Right forelimb (tissue), 1 donor: ENCODE measurements at regions not wholly inside any gene's neighbourhood (a gene's known extent, or its start where the extent isn't known, plus 50 kb on each side); places are given as distances from the start of the nearest gene placed in this dataset.

Experiments
- DNase-seq: peaks from one replicate; pipeline ENCODE4 v3.0.0-alpha.2; 2018

DNA sequence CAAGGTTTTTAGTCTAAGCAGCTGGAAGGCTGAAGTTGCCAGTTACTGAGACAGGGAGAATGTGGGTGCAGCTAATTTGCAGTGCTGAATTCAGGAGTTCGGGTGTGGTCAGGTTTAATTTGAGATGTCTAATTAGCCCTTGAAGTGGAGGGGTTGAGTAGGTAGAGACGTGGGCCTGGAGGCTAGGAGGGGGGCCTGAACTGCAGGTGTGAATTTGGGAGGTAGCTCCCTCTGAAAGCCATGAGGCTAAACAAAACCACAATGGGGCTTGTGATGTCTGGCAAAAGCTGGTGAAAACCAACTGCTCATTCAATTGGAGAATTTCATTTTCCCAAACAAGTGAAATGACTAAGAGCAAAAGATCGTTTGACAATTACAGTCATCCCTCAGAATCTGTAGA, 246.0 kb upstream of the NFE2L3 start:
- DNase-seq: no peak

DNA sequence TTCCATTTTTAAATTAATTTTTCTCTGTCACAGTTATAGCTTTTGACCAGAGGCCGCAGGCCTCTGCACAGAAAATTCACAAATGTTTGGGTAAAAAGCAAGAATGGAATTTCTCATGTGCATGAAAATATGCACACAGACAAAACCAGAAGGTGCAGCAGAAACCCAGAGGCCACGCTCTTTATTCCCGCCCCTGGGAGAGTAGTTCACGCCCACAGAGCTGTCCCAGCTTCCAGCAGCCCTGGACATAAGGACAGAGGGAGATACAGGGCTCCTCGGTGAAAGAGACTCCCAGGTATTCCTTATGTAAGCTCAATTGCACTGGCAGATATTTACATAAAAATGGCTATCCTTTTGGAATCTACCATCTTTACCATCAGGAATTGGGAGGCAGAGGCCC, 245.2 kb upstream of the NFE2L3 start:
- DNase-seq: no peak

DNA sequence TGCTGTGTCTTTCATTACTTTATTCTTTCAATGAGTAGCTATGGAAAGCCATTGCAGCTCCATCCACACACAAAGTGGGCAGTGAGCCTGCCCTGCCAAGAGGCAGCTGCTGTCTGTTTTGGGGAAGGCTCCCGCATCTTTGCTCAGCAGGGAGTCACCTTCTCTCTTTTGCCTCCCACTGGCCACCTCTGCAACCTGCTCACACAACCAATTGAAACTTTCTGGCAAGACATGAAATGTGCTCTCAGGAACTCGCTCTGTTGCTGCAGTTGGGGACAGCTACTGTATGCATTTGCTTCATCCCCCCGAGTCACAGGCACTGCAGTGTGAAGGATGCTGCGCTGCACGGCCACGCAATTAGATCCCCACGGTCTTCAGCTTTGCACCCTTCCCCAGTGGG, 244.8 kb upstream of the NFE2L3 start:
- no peak for DNase-seq

DNA sequence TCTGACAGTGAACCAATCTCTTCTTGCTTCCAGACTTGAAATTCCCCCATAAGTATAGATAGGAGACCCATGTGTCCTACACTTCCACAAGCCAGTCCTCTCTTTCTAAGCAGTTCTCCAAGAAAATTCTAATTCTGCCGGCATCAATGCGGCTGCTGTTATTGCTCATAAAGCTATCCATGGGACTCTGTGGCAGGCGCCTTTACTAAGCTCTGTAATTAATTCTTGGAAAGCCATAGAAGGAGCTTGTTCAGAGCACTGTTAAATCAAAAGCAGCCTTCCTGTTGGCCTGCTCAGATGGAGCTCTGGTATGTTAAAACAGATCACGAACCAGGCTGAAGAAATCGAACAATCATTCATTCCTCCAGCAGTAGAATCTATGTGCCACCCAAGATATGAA, 244.3 kb upstream of the NFE2L3 start:
- no peak for DNase-seq

DNA sequence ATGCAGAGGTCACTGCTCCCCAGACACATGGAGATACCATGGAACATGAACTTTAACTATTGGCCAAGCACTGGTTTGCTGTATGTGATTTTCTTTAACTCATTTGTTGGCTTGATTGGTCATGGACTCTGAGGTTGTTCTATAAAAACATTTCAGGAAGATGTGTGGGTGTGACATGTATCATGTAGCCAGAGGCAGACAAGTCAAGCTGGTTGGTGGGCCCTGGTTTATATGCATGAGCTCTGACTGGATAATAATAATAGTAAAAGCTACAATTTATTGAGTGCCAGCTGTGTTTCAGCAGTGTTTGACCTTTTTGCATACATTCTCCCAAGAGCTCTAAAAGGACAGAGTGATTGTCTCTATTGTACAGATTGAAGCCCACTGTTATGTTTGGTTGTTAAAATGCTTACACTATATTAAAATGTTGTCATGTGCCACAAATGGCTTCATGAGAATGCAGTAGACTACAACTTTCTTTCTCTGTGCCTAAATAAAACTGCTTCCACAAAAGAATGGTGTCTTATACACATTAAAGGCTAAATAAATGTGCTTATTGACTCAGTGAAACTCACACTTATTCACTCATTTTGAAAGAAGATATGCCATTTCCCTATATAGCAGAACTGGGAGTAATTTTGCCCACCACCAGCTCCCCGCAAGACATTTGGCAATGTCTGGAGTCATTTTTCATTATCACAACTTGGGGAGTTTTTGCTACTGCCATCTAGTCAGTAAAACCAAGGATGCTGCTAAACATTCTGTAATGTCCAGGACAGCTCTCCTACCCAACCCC, 243.6 kb upstream of the NFE2L3 start:
- DNase-seq: no peak

DNA sequence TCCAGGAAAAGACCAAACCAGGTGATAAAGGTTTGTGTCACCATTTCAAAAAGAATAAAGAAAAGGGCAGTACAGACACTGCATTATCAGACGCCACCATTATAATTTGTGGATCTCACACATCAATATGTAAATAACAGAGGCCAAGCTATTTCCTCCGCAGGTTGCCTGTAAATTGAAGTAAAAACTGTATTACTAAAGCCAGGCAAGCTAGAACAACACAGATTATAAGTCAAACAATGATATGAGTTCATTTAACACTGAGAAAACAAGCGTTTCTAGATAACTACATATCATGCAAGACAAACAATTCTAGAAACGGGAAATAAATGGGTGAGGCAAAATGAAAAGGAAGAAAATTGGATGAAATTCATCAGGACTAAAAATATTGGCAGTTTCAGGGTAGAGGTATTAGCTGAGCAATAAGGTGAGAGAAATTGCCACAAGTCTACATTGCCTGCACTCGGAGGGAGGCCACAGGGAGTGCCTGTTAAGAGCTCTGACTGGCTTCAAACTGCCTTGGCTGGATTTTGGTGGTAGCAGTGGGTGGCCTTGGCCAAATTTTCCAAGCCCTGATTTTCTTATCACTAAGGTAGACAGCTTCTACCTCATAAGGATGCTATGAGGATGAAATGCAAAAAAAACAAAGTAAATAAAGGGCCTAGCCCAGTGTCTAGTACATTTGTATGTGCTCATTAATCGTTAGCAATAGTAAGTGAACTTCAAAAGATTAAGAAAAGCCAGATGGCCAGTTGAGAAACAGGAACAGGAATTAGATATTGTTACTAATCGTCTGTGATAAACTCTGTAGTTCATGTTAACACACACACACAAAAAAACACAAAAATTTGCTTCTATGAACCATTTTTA, 240.0 kb upstream of the NFE2L3 start:
- no peak for DNase-seq

DNA sequence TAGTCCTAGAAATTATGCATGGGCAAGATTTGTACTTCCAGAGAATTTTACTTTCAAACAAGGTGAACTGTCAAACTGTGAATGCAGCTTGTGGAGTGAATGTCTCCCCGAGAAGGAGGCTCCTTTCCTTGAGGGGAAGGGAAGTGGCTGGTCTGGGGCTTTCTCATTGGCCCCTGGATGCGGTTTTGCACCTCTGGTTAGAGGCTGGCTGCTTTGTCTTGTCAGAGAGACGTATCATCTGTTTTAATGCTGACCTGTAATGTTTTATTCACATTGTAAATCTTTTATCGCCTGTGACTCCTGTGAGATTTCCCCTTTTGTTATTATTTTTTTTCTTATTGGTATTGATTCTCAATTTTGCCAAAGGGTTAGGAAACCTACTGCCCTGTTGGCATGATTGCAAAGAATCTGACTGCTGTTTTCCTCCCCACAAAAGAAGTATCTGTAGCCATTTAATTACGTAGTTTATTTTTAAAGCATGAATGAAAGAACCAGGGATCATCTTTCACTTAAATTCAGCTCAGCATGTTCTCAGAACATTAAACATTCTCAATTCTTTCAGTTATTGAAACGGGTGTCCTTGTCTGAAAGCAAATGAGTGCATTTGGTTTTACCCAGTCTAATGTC, 238.3 kb upstream of the NFE2L3 start:
- DNase-seq: no peak

DNA sequence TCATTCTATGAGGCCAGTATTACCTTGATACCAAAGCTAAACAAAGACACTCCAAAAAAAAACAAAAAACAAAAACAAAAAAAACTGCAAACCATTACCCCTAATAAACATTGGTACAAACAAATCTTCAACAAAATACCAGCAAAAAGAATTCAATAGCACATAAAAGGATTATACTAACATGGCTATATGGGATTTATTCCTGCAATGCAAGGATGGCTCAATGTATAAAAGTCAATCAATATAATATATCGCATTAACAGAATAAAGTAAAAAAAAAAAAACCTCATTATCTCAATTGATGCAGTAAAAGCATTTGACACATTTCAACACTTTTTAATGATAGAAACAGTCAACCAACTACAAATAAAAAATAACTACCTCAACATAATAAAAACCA, 233.3 kb upstream of the NFE2L3 start:
- DNase-seq: no peak

DNA sequence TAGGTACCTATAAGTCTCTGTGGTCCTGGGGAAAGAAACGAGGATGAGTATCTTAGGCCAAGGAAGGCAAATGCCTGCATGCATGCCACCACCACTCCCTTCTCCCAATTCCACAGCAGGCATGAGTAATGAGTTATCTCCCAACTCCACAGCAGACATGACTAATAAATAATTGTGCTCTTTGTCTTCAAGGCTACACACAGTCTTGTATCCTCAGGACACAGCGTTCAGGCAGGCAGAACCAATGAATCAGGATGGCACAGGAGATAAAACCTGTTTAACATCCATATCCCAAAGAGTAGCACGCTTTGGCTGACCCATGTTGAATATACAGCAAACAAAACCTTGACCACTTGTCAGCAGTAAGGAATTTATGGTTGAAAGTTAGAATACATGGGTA, 229.7 kb upstream of the NFE2L3 start:
- no peak for DNase-seq

DNA sequence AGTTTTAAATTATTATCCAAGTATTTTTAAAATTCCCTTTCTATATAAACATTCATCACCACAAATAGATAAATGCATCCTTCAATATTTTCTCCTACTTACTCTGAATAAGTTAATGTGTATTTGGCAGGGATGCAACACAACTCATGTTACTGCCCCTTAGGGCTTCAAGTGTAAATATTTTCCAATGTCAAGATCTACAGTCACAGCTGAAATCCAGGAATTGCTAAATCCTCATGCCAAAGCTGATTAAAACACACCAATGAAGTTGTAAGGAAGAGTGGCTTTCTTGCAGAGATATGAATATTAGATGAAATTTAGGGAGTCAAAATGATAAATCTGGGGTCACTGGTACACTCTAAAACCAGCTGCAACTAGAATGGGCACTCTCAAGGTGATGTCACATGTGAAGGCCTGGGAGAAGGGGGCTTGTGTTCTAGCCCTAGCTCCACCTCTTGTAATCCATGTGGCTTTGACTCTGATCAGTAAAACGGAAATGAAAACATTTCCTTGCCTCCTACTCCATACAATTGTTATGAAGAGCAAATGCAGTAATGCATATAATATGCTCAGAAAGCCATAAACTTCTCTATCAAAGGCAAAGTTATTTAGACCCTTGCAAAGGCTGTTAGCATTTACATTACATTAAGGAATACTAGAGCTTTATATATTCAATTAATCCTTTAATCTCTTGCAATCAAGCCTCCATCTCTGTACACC, 228.1 kb upstream of the NFE2L3 start:
- no peak for DNase-seq

DNA sequence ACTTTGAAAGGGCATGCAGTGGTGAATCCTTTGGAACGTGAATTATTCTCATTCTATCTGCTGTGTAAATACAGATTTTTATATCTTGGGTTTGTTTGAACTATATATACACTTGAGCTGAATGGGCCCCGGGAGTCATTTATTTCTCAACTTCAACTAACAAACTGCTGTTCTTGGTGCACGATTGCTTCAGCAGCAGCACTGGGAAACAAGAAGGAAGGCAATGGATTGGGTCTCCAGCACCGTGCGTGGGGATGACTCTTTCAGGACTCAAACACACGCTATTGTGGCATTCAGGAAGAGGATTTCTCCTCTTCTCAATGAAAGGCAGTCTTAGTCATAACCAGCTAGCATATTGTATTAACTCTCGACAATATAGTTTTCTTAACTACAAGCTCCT, 226.0 kb upstream of the NFE2L3 start:
- no peak for DNase-seq

DNA sequence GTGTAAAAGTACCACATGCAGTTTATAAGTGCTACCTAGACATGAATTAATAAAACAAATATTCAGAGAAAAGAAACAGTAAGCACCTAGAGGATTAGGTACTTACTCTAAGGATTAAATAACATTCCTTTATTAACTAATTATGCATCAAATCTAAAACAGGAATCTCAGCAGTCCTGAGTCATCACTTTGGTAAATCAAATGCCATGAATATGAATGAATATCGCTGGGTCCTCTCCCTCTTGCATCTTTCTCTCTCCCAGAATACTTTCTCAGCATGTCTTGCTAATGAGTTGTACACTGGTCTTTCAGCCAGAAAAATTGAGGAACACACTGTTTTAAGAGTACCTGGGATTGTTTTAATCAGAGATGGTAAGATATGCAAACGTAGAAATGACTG, 225.5 kb upstream of the NFE2L3 start:
- DNase-seq: no peak

DNA sequence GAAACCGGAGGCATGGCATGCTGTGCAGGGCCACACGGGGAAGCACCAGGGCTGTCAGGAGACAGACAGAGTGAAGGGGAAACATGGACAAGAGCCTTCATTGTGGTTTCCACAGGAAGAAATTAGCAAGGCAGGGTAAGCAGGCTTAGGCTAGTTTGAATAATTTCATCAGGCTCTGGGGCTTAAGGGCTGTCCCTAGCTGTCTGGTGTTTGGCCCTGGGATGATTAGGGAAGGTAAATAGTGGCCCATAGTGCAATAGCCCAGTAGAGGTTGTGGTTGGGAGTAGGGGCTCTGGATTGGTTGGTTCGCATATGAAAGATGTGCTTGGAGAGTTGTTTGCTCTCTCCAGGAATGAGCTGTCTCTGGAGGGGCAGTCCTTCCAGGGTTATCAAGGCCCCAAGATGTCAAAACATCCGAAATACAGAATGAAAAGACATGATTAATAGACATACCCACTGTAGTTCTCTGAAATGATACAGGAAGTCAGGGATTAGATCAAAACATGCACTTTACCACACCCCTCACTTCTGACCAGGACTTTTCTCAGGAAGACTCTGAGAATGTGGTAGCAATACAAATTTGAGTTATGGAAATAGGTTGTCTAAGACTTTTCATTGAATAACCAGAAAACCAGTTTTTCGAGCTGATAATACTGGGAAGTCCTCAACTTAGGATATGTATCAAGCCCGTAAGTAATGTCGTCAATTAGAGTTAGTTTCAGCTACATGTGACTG, 224.9 kb upstream of the NFE2L3 start:
- no peak for DNase-seq

DNA sequence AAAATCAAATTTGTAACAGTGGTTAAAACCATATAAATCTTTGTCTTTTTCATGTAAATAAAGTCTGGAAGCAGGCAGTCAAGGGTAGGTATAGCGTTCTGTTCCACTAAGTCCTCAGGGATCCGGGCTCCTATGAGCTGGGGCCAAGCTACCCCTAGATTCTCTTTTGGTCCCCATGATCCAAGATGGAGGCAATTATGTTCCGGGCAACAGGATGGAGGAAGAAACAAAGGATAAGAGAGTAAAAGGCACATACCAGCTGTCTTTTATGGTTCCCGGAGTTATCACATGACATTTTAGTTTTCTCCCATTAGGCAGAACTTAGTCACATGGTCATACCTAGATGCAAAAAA, 224.4 kb upstream of the NFE2L3 start:
- DNase-seq: no peak

DNA sequence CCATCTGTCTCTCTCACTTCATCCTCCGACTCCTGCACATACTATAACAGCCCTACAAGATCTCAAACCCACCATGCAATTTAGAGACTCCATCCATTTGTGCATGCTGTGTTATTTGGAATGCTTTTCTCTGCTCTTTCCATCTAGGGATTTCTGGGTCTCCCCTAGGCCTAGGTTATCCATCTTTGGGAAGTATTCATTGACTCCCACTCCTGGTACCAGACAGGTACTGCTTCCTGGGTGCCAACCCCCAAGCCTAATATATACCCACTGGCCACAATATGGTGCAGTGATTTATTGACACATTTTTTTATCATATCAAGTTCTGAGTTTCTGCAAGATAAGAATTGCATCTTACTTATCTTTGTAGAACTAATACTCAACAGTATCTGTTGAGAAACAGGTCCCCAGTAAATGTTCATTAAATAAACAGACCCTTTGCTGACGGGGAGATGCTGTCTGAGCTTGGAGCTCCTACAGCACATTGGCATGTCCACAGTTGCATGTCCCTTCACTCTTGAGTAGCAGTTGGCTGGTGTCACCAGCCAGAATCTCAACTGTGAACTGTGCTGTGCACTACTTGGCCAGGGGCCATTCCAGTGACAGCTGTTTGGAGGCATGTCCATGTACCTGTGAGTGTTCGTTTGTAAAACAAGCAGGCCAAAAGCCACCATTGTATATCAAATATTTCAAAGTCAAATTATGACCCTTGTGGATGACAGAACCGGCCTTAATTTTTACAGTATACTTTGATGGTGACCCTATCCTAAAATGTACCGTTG, 223.3 kb upstream of the NFE2L3 start:
- no peak for DNase-seq

DNA sequence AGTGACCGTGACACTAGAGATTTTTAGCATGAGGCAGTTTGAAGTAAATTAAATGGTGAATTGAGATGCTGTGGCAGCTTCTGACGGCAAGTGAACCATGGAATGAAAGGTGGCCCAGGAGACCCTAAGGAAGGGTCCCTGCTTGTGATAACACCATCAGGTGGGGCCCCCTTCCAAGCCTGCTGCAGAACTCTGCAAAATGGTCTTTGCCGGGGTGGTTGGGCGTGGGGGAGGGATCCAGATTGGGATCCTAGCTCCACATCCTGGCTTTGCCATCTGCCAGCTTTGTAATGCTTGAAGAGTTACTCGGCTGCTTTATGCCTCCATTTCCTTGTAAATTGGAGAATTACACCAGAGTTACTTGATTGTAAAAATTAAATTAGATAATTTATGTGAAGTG, 222.6 kb upstream of the NFE2L3 start:
- DNase-seq: no peak

DNA sequence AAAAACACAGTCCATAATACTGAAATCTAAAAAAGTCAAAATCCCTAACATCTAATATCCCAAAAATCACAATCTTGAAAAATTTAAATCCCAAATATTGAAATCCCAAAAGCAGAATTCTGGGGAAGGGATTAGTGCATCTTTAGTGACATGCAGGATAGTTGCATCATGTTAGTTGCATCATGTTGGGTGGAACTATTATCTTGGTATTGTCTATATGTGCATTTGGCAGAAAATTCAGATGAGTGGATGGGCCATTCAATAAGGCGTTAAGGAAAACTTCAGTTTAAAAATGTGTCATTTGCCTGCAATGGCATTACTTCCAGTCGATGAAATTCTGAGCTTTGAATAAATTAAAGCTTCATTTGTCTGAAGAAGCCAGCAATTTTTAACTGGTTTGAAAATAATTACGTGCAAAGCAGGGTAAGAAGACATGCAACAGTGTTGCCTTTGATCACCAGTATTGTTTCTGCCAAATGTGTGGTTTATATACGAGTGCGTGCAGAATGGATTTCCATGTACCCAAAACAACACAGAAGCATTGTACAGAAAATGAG, 221.4 kb upstream of the NFE2L3 start:
- no peak for DNase-seq

DNA sequence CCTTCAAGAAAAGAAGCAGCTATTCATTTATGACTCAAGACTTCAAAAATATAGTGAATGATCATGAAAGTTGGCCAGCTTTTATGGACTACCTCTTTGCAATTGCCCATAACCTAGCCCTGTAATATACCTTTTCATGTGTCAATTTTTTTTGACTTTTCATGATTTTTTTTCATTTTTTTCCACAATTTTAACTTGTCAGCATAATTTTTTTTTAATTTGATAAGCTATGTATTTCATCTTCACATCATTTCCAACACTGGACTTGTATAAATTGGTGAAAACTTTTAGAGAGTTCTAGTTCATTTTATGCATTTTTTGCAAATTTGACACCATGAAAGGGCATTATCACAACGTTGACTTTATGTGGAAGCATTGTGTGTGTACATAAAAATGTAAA, 220.8 kb upstream of the NFE2L3 start:
- DNase-seq: no peak

DNA sequence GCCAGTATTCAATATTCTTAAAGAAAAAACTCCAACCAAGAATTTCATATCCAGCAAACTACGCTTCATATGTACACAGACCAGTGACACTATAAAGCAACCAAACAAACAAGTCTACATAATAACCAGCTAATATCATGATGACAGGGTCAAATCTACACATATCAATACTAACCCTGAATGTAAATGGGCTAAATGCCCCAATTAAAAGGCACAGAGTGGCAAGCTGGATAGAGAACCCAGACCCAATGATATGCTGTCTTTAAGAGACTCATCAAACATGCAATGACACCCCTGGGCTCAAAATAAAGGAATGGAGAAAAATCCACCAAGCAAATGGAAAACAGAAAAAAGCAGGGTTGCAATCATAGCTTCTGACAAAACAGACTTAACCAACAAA, 218.1 kb upstream of the NFE2L3 start:
- no peak for DNase-seq

DNA sequence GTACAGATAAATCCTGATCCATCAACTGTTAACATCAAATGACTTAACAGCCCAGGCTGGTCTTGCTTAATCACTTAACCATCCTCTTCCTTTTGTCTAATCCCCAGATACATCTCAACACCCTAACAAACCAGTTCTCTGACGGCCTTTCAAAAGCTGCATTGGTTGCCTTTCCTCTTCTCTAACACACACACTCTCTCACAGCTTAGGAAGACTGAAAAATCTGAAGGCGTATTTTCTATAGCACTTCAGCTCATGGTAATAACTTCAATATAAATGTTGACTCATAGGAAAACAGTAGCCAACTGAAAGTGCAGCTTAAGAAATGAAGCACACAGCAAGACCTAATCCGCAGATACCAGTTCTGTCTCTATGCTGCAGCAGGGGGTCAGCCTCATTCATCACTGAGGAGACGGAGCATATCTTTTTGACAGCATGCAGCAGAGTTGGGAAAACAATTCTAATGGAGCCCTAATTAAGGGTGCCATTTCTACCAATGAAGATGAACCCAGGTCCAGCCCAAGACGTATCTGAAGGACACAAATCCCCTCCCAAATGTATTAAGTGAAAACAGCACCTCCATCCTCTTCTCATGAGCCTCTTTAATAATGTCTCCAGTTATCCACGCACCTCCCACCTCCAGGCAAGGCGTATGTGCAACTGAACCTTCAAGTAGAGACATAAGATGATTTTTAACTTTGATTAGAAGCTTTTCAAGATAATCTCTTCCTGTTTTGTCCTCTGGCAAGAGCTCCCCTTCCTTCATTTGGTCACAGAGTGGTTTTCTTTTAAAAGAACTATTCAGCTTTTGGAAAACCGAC, 211.7 kb upstream of the NFE2L3 start:
- DNase-seq: no peak
